ENCODE measurements at regions not wholly inside any gene's neighbourhood (a gene's known extent, or its start where the extent isn't known, plus 50 kb on each side); places are given as distances from the start of the nearest gene placed in this dataset.

GRCh38 chr2:172256886-172257285, 154.2 kb upstream of the DLX2 start:
- no peak for TF ChIP-seq CTCF (IDR thresholded peaks at IDR 0.05)
- no peak for TF ChIP-seq EZH2 (IDR thresholded peaks at IDR 0.05; ENCODE audit: borderline replicate concordance, insufficient read depth, low read depth, low read length, poor library complexity, severe bottlenecking)
- no peak overlapping the region for H3K4me3 ChIP-seq (ENCODE audit: control extremely low read depth in 1 of 5, extremely low read depth in 1 of 5, insufficient read depth in 1 of 5, low read depth in 2 of 5, low read length in 4 of 5)
- no peaks in the 10 kb centered on the region for H3K79me2 ChIP-seq (ENCODE audit: control insufficient read depth, insufficient read depth, low read length)
- no peak overlapping the region for H3K9ac ChIP-seq (ENCODE audit: low read length)
- no peaks in the 10 kb centered on the region for H4K20me1 ChIP-seq (ENCODE audit: control insufficient read depth, insufficient read depth, low read length, poor library complexity, severe bottlenecking)
- H3K4me2 ChIP-seq (replicated peaks; ENCODE audit: low read depth, low read length, poor library complexity, severe bottlenecking): no peak overlapping the region
- ChIA-PET CTCF (no interaction called here), POLR2A (no interaction called here)
- H2AFZ ChIP-seq (ENCODE audit: insufficient read depth, low read depth, low read length, poor library complexity, severe bottlenecking): no peak overlapping the region
- H3K9me3 ChIP-seq (ENCODE audit: control extremely low read depth in 1 of 3, control insufficient read depth in 2 of 3, insufficient read depth in 1 of 3, low read length in 2 of 3): no peaks in the 10 kb centered on the region
- no peak overlapping the region for H3K4me3 Mint-ChIP-seq
- no peaks in the 10 kb centered on the region for H3K4me1 Mint-ChIP-seq
- H3K27ac ChIP-seq (ENCODE audit: low read length in 2 of 2): no peak overlapping the region
- H3K4me1 ChIP-seq (ENCODE audit: control insufficient read depth in 2 of 2, insufficient read depth in 2 of 2, low read length in 2 of 2): no peaks in the 10 kb centered on the region
- DNase-seq (no peak), ATAC-seq (ENCODE audit: low read depth) (no peak)
- no peak overlapping the region for H3K27ac Mint-ChIP-seq
- peaks cover 11% of the 10 kb centered on the region for H3K27me3 Mint-ChIP-seq
- H3K27me3 ChIP-seq (replicated peaks in 1 of 4; ENCODE audit: control extremely low read depth in 1 of 4, control insufficient read depth in 3 of 4, insufficient read depth in 4 of 4, low read length in 3 of 4): no peaks in the 10 kb centered on the region
- intact Hi-C loops (cut with micrococcal nuclease): no loop called here
- WGBS (ENCODE audit: insufficient coverage): 94% methylated on average over 2 of the region's 2 CpGs
- no peaks in the 10 kb centered on the region for H3K36me3 ChIP-seq (replicated peaks in 1 of 2; ENCODE audit: control extremely low read depth in 1 of 2, control insufficient read depth in 1 of 2, extremely low read depth in 1 of 2, insufficient read depth in 2 of 2, low read length in 1 of 2)
- no peaks in the 10 kb centered on the region for H3K9me3 Mint-ChIP-seq (ENCODE audit: insufficient read depth)

- H3K27ac Mint-ChIP-seq: no peak overlapping the region
Observed at GRCh38 chr2:172259827-172260226, 157.1 kb upstream of the DLX2 start.

More at GRCh38 chr2:172259827-172260226, 157.1 kb upstream of the DLX2 start:
- no peaks in the 10 kb centered on the region for H3K9me3 ChIP-seq (ENCODE audit: control extremely low read depth in 1 of 3, control insufficient read depth in 2 of 3, insufficient read depth in 1 of 3, low read length in 2 of 3)
- peaks cover 5% of the 10 kb centered on the region for H3K9me3 Mint-ChIP-seq (ENCODE audit: insufficient read depth)
- no peak overlapping the region for H3K4me3 Mint-ChIP-seq
- no peaks in the 10 kb centered on the region for H3K36me3 ChIP-seq (replicated peaks in 1 of 2; ENCODE audit: control extremely low read depth in 1 of 2, control insufficient read depth in 1 of 2, extremely low read depth in 1 of 2, insufficient read depth in 2 of 2, low read length in 1 of 2)
- H3K4me1 Mint-ChIP-seq: no peaks in the 10 kb centered on the region
- ChIA-PET POLR2A (no interaction called here), CTCF (no interaction called here)
- ATAC-seq (ENCODE audit: low read depth) (no peak), DNase-seq (no peak)
- no peaks in the 10 kb centered on the region for H3K79me2 ChIP-seq (ENCODE audit: control insufficient read depth, insufficient read depth, low read length)
- no peak overlapping the region for H3K9ac ChIP-seq (ENCODE audit: low read length)
- 93% methylated on average over 3 of the region's 4 CpGs for WGBS (ENCODE audit: insufficient coverage)
- no peaks in the 10 kb centered on the region for H4K20me1 ChIP-seq (ENCODE audit: control insufficient read depth, insufficient read depth, low read length, poor library complexity, severe bottlenecking)
- H3K27me3 Mint-ChIP-seq: peaks cover 8% of the 10 kb centered on the region
- H2AFZ ChIP-seq (ENCODE audit: insufficient read depth, low read depth, low read length, poor library complexity, severe bottlenecking): no peak overlapping the region
- H3K27ac ChIP-seq (ENCODE audit: low read length in 2 of 2): no peak overlapping the region
- no peaks in the 10 kb centered on the region for H3K4me1 ChIP-seq (ENCODE audit: control insufficient read depth in 2 of 2, insufficient read depth in 2 of 2, low read length in 2 of 2)
- H3K27me3 ChIP-seq (replicated peaks in 1 of 4; ENCODE audit: control extremely low read depth in 1 of 4, control insufficient read depth in 3 of 4, insufficient read depth in 4 of 4, low read length in 3 of 4): peaks cover 0 to 2% (median 0%) of the 10 kb centered on the region in 4 experiments
- H3K4me3 ChIP-seq (ENCODE audit: control extremely low read depth in 1 of 5, extremely low read depth in 1 of 5, insufficient read depth in 1 of 5, low read depth in 2 of 5, low read length in 4 of 5): no peak overlapping the region
- intact Hi-C loops (cut with micrococcal nuclease): no loop called here
- no peak overlapping the region for H3K4me2 ChIP-seq (replicated peaks; ENCODE audit: low read depth, low read length, poor library complexity, severe bottlenecking)
- no peak for TF ChIP-seq EZH2 (IDR thresholded peaks at IDR 0.05; ENCODE audit: borderline replicate concordance, insufficient read depth, low read depth, low read length, poor library complexity, severe bottlenecking)
- TF ChIP-seq CTCF (IDR thresholded peaks at IDR 0.05): no peak
